ENCODE measurements at regions not wholly inside any gene's neighbourhood (a gene's known extent, or its start where the extent isn't known, plus 50 kb on each side); places are given as distances from the start of the nearest gene placed in this dataset.

- DNase-seq (no peak), ATAC-seq (ENCODE audit: low read depth) (no peak)
- POLR2A ChIA-PET = no interaction called here
- Mint-ChIP-seq H3K4me3 (no peak overlapping the region), H3K9me3 (ENCODE audit: insufficient read depth) (no peaks in the 10 kb centered on the region), H3K4me1 (no peaks in the 10 kb centered on the region), H3K27me3 (peaks cover 28% of the 10 kb centered on the region), H3K27ac (no peak overlapping the region)
- CTCF ChIA-PET = no interaction called here
- H3K4me2 ChIP-seq (replicated peaks; ENCODE audit: low read depth, low read length, poor library complexity, severe bottlenecking) = no peak overlapping the region
- H3K27me3 ChIP-seq (replicated peaks in 1 of 4; ENCODE audit: control extremely low read depth in 1 of 4, control insufficient read depth in 3 of 4, insufficient read depth in 4 of 4, low read length in 3 of 4) = no peaks in the 10 kb centered on the region
- H3K27ac ChIP-seq (ENCODE audit: low read length in 2 of 2) = no peak overlapping the region
- WGBS (ENCODE audit: insufficient coverage) = no CpG with 5 or more reads among the region's 2 CpGs
- no peak overlapping the region for H3K9ac ChIP-seq (ENCODE audit: low read length)
- H3K36me3 ChIP-seq (replicated peaks in 1 of 2; ENCODE audit: control extremely low read depth in 1 of 2, control insufficient read depth in 1 of 2, extremely low read depth in 1 of 2, insufficient read depth in 2 of 2, low read length in 1 of 2) = no peaks in the 10 kb centered on the region
- H3K79me2 ChIP-seq (ENCODE audit: control insufficient read depth, insufficient read depth, low read length) = no peaks in the 10 kb centered on the region
- H3K4me3 ChIP-seq (ENCODE audit: control extremely low read depth in 1 of 5, extremely low read depth in 1 of 5, insufficient read depth in 1 of 5, low read depth in 2 of 5, low read length in 4 of 5) = no peak overlapping the region
- H3K4me1 ChIP-seq (ENCODE audit: control insufficient read depth in 2 of 2, insufficient read depth in 2 of 2, low read length in 2 of 2) = no peaks in the 10 kb centered on the region
- intact Hi-C loops (cut with micrococcal nuclease) = no loop called here
- H4K20me1 ChIP-seq (ENCODE audit: control insufficient read depth, insufficient read depth, low read length, poor library complexity, severe bottlenecking) = no peaks in the 10 kb centered on the region
- H3K9me3 ChIP-seq (ENCODE audit: control extremely low read depth in 1 of 3, control insufficient read depth in 2 of 3, insufficient read depth in 1 of 3, low read length in 2 of 3) = no peaks in the 10 kb centered on the region
- TF ChIP-seq CTCF (IDR thresholded peaks at IDR 0.05) (no peak), EZH2 (IDR thresholded peaks at IDR 0.05; ENCODE audit: borderline replicate concordance, insufficient read depth, low read depth, low read length, poor library complexity, severe bottlenecking) (no peak)
- H2AFZ ChIP-seq (ENCODE audit: insufficient read depth, low read depth, low read length, poor library complexity, severe bottlenecking) = no peak overlapping the region
These were observed 194.2 kb downstream of the HIPK3 start for GRCh38 chr11:33451364-33451763.

DNA sequence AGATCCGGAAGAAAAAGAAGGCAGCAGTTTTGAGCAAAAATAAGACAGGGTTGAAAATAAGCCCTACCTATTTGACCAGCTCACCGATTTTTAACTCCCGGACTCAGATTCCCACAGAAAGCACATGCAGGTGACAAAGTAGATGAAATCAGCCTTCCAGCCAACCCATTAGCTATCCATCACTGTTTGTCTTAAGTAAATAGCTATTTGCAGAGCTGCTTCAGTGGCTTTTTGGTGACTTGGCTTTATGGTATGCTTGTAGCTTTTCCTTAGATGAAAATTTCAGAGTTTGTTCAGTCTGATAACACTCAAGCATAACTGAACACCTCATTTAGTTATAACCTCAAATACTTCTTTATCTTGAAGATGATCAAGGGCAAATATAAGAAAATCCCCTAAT is 192.6 kb downstream of the HIPK3 start:
- Mint-ChIP-seq H3K4me1 (no peaks in the 10 kb centered on the region), H3K9me3 (ENCODE audit: insufficient read depth) (no peaks in the 10 kb centered on the region), H3K4me3 (no peak overlapping the region), H3K27me3 (peaks cover 33% of the 10 kb centered on the region), H3K27ac (no peak overlapping the region)
- CTCF ChIA-PET = no interaction called here
- no peaks in the 10 kb centered on the region for H3K36me3 ChIP-seq (replicated peaks in 1 of 2; ENCODE audit: control extremely low read depth in 1 of 2, control insufficient read depth in 1 of 2, extremely low read depth in 1 of 2, insufficient read depth in 2 of 2, low read length in 1 of 2)
- H3K79me2 ChIP-seq (ENCODE audit: control insufficient read depth, insufficient read depth, low read length) = no peaks in the 10 kb centered on the region
- TF ChIP-seq CTCF (IDR thresholded peaks at IDR 0.05) (no peak), EZH2 (IDR thresholded peaks at IDR 0.05; ENCODE audit: borderline replicate concordance, insufficient read depth, low read depth, low read length, poor library complexity, severe bottlenecking) (no peak)
- H3K9ac ChIP-seq (ENCODE audit: low read length) = no peak overlapping the region
- H3K4me1 ChIP-seq (ENCODE audit: control insufficient read depth in 2 of 2, insufficient read depth in 2 of 2, low read length in 2 of 2) = no peaks in the 10 kb centered on the region
- H3K27me3 ChIP-seq (replicated peaks in 1 of 4; ENCODE audit: control extremely low read depth in 1 of 4, control insufficient read depth in 3 of 4, insufficient read depth in 4 of 4, low read length in 3 of 4) = no peaks in the 10 kb centered on the region
- DNase-seq (no peak), ATAC-seq (ENCODE audit: low read depth) (no peak)
- POLR2A ChIA-PET = no interaction called here
- 100% methylated on average over 1 of the region's 3 CpGs for WGBS (ENCODE audit: insufficient coverage)
- H3K9me3 ChIP-seq (ENCODE audit: control extremely low read depth in 1 of 3, control insufficient read depth in 2 of 3, insufficient read depth in 1 of 3, low read length in 2 of 3) = no peaks in the 10 kb centered on the region
- H2AFZ ChIP-seq (ENCODE audit: insufficient read depth, low read depth, low read length, poor library complexity, severe bottlenecking) = no peak overlapping the region
- H3K4me2 ChIP-seq (replicated peaks; ENCODE audit: low read depth, low read length, poor library complexity, severe bottlenecking) = no peak overlapping the region
- intact Hi-C loops (cut with micrococcal nuclease) = no loop called here
- no peak overlapping the region for H3K4me3 ChIP-seq (ENCODE audit: control extremely low read depth in 1 of 5, extremely low read depth in 1 of 5, insufficient read depth in 1 of 5, low read depth in 2 of 5, low read length in 4 of 5)
- H4K20me1 ChIP-seq (ENCODE audit: control insufficient read depth, insufficient read depth, low read length, poor library complexity, severe bottlenecking) = no peaks in the 10 kb centered on the region
- H3K27ac ChIP-seq (ENCODE audit: low read length in 2 of 2) = no peak overlapping the region

Data from B cell (primary cell).